Fibroblast of lung (primary cell): ENCODE measurements at regions not wholly inside any gene's neighbourhood (a gene's known extent, or its start where the extent isn't known, plus 50 kb on each side); places are given as distances from the start of the nearest gene placed in this dataset.
A peak's percentile ranks its signal among the peaks of the same experiment; 100 is the strongest.

Experiments
- DNase-seq, 2 donors: peaks; one replicate each; pipeline versions ENCODE4 v3.0.0 to v3.0.0-alpha.2; 2010; ENCODE audit warnings: low read depth in 2 of 2
- H2AFZ ChIP-seq: 2 replicates; pipeline ENCODE4 v1.5.1; 2012; ENCODE audit warnings: low read length, control low read depth, inconsistent platforms
- H3K27ac ChIP-seq: 2 replicates; pipeline ENCODE4 v1.5.1; 2011; ENCODE audit warnings: low read length, control low read depth; ENCODE audit not compliant: insufficient read depth
- H3K27me3 ChIP-seq: 2 replicates; pipeline ENCODE4 v1.5.1; 2011; ENCODE audit warnings: mild to moderate bottlenecking, low read length; ENCODE audit not compliant: control insufficient read depth, insufficient read depth
- H3K36me3 ChIP-seq: 2 replicates; pipeline ENCODE4 v1.5.1; 2011; ENCODE audit warnings: low read length; ENCODE audit not compliant: control insufficient read depth, insufficient read depth
- H3K4me1 ChIP-seq: 2 replicates; pipeline ENCODE4 v1.5.1; 2011; ENCODE audit warnings: low read length; ENCODE audit not compliant: control insufficient read depth, insufficient read depth; ENCODE audit errors: extremely low read depth
- H3K4me2 ChIP-seq: 2 replicates; pipeline ENCODE4 v1.5.1; 2011; ENCODE audit warnings: low read length, control low read depth; ENCODE audit not compliant: insufficient read depth; ENCODE audit errors: extremely low read depth
- H3K4me3 ChIP-seq, 4 experiments: fragments of 200-600 bp in 1 of 4; sonication (generic) in 1 of 4; replicated peaks in 1 of 4; 2 replicates each; pipeline ENCODE4 v1.5.1; 2011 to 2016; ENCODE audit warnings: low read length in 4 of 4, low read depth in 3 of 4, mild to moderate bottlenecking in 3 of 4, control low read depth in 2 of 4, inconsistent platforms in 1 of 4, mixed read lengths in 1 of 4; ENCODE audit not compliant: insufficient read depth in 1 of 4; ENCODE audit errors: control extremely low read depth in 1 of 4
- H3K79me2 ChIP-seq: 2 replicates; pipeline ENCODE4 v1.5.1; 2012; ENCODE audit warnings: mild to moderate bottlenecking, low read length, inconsistent platforms; ENCODE audit not compliant: control insufficient read depth, insufficient read depth
- H3K9ac ChIP-seq: 2 replicates; pipeline ENCODE4 v1.5.1; 2011; ENCODE audit warnings: mild to moderate bottlenecking, low read length, control low read depth; ENCODE audit not compliant: insufficient read depth
- H3K9me3 ChIP-seq: 2 replicates; pipeline ENCODE4 v1.5.1; 2012; ENCODE audit warnings: low read depth, low read length; ENCODE audit not compliant: control insufficient read depth, insufficient read depth
- H4K20me1 ChIP-seq: 2 replicates; pipeline ENCODE4 v1.5.1; 2011; ENCODE audit warnings: low read length; ENCODE audit not compliant: control insufficient read depth, insufficient read depth; ENCODE audit errors: extremely low read depth
- CTCF ChIP-seq, 2 donors: IDR thresholded peaks in 1 of 2; conservative IDR thresholded peaks in 1 of 2; 1 replicate in 1 of 2; 2 replicates in 1 of 2; pipeline ENCODE4 v1.5.1; 2011 to 2012; ENCODE audit warnings: low read length in 2 of 2, control low read depth in 1 of 2, inconsistent platforms in 1 of 2, low read depth in 1 of 2, mild to moderate bottlenecking in 1 of 2
- EZH2 ChIP-seq: IDR thresholded peaks from 2 replicates; pipeline ENCODE4 v1.5.1; 2012; ENCODE audit warnings: low read length, control low read depth, mild to moderate bottlenecking; ENCODE audit errors: missing control alignments

- TF ChIP-seq EZH2 (no peak), CTCF (conservative IDR thresholded peaks at IDR 0.05 in 1 of 2, IDR thresholded peaks at IDR 0.05 in 1 of 2; ENCODE audit: low read depth in 1 of 2, low read length in 2 of 2) (peak in 1 of 2 donors; percentile 21)
- Histone ChIP-seq H3K4me3 (no peak overlapping the region), H3K27me3 (no peaks in the 10 kb centered on the region), H3K27ac (no peak overlapping the region), H2AFZ (no peak overlapping the region), H3K79me2 (no peaks in the 10 kb centered on the region), H3K36me3 (no peaks in the 10 kb centered on the region), H4K20me1 (no peaks in the 10 kb centered on the region), H3K9me3 (no peaks in the 10 kb centered on the region), H3K4me1 (no peaks in the 10 kb centered on the region), H3K9ac (no peak overlapping the region), H3K4me2 (no peak overlapping the region)
- no peak for DNase-seq
These were observed 73.7 kb upstream of the MARK1 start for GRCh38 chr1:220454155-220454777.

- H3K4me2 ChIP-seq = no peak overlapping the region
- no peak for DNase-seq
- H3K27ac ChIP-seq = no peak overlapping the region
- H3K79me2 ChIP-seq = no peaks in the 10 kb centered on the region
- H4K20me1 ChIP-seq = no peaks in the 10 kb centered on the region
- TF ChIP-seq CTCF (conservative IDR thresholded peaks at IDR 0.05 in 1 of 2, IDR thresholded peaks at IDR 0.05 in 1 of 2; ENCODE audit: low read depth in 1 of 2, low read length in 2 of 2) = no peak
- TF ChIP-seq EZH2 = no peak
- no peak overlapping the region for H3K4me3 ChIP-seq
- H3K36me3 ChIP-seq = no peaks in the 10 kb centered on the region
- no peaks in the 10 kb centered on the region for H3K4me1 ChIP-seq
- no peak overlapping the region for H3K9ac ChIP-seq
- H3K9me3 ChIP-seq = no peaks in the 10 kb centered on the region
- no peak overlapping the region for H2AFZ ChIP-seq
- no peaks in the 10 kb centered on the region for H3K27me3 ChIP-seq
These were observed 74.6 kb upstream of the MARK1 start for GRCh38 chr1:220453371-220453770.

- no peak for DNase-seq
- Histone ChIP-seq H3K9ac (no peak overlapping the region), H3K4me1 (no peaks in the 10 kb centered on the region), H3K9me3 (no peaks in the 10 kb centered on the region), H2AFZ (no peak overlapping the region), H3K79me2 (no peaks in the 10 kb centered on the region), H3K36me3 (no peaks in the 10 kb centered on the region), H4K20me1 (no peaks in the 10 kb centered on the region), H3K4me3 (no peak overlapping the region), H3K4me2 (no peak overlapping the region), H3K27ac (no peak overlapping the region), H3K27me3 (no peaks in the 10 kb centered on the region)
- no peak for TF ChIP-seq EZH2
- no peak for TF ChIP-seq CTCF (conservative IDR thresholded peaks at IDR 0.05 in 1 of 2, IDR thresholded peaks at IDR 0.05 in 1 of 2; ENCODE audit: low read depth in 1 of 2, low read length in 2 of 2)
These were observed 76.4 kb upstream of the MARK1 start for GRCh38 chr1:220451532-220451931.
